Thymus (tissue), 11 donors: ENCODE measurements at regions not wholly inside any gene's neighbourhood (a gene's known extent, or its start where the extent isn't known, plus 50 kb on each side); places are given as distances from the start of the nearest gene placed in this dataset.
"Not testable (repeated sequence)": the region's sequence is repeated elsewhere in the genome, so short reads cannot be mapped to it uniquely, and the experiment has no call there.

Source experiments
- DNase-seq, 9 donors: peaks; one replicate each; pipeline ENCODE4 v3.0.0-alpha.2; 2013; ENCODE audit warnings: low spot score in 9 of 9, low read depth in 6 of 9, missing footprints in 1 of 9
- H3K27ac ChIP-seq, 2 donors: one replicate each; pipeline ENCODE4 v1.5.1; 2013; ENCODE audit warnings: control low read depth in 1 of 2, low read depth in 1 of 2, low read length in 1 of 2, mild to moderate bottlenecking in 1 of 2, moderate library complexity in 1 of 2
- H3K27me3 ChIP-seq, 2 donors: one replicate each; pipeline ENCODE4 v1.5.1; 2013; ENCODE audit warnings: low read length in 1 of 2; ENCODE audit not compliant: control insufficient read depth in 2 of 2, insufficient read depth in 1 of 2
- H3K36me3 ChIP-seq, 2 donors: one replicate each; pipeline ENCODE4 v1.5.1; 2013; ENCODE audit warnings: low read length in 1 of 2, mild to moderate bottlenecking in 1 of 2, moderate library complexity in 1 of 2; ENCODE audit not compliant: control insufficient read depth in 2 of 2, insufficient read depth in 2 of 2
- H3K4me1 ChIP-seq, 2 donors: one replicate each; pipeline ENCODE4 v1.5.1; 2013; ENCODE audit warnings: low read length in 2 of 2; ENCODE audit not compliant: control insufficient read depth in 2 of 2, insufficient read depth in 2 of 2
- H3K4me3 ChIP-seq, 2 donors: one replicate each; pipeline ENCODE4 v1.5.1; 2013; ENCODE audit warnings: low read length in 2 of 2, control low read depth in 1 of 2, mild to moderate bottlenecking in 1 of 2
- H3K9me3 ChIP-seq, 2 donors: one replicate each; pipeline ENCODE4 v1.5.1; 2013; ENCODE audit warnings: low read length in 1 of 2, mild to moderate bottlenecking in 1 of 2; ENCODE audit not compliant: control insufficient read depth in 2 of 2, insufficient read depth in 1 of 2
- WGBS: extraction: QIAGEN DNeasy Blood & Tissue Kit; methylation state at CpG from one replicate; pipeline ENCODE4 v1.1.7; 2013; 5-methylcytosine and 5-hydroxymethylcytosine counted together
- donor health status: healthy.

GRCh38 chr17:62322313-62322712 is 58.0 kb upstream of the EFCAB3 start:
- Histone ChIP-seq H3K9me3 (no peaks in the 10 kb centered on the region), H3K27me3 (no peaks in the 10 kb centered on the region), H3K27ac (no peak overlapping the region), H3K4me3 (no peak overlapping the region), H3K36me3 (no peaks in the 10 kb centered on the region), H3K4me1 (no peaks in the 10 kb centered on the region)
- DNase-seq, result no peak
- WGBS, result 95% methylated on average over 7 of the region's 7 CpGs

GRCh38 chr17:62321451-62321850 is 58.9 kb upstream of the EFCAB3 start:
- H3K27ac ChIP-seq, result no peak overlapping the region
- WGBS, result 77% methylated on average over 1 of the region's 1 CpG
- no peak for DNase-seq
- H3K27me3 ChIP-seq, result no peaks in the 10 kb centered on the region
- no peaks in the 10 kb centered on the region for H3K36me3 ChIP-seq
- no peaks in the 10 kb centered on the region for H3K4me1 ChIP-seq
- no peak overlapping the region for H3K4me3 ChIP-seq
- H3K9me3 ChIP-seq, result no peaks in the 10 kb centered on the region

GRCh38 chr17:62319846-62320245 is 60.5 kb upstream of the EFCAB3 start:
- Histone ChIP-seq H3K36me3 (no peaks in the 10 kb centered on the region), H3K27ac (no peak overlapping the region), H3K9me3 (no peaks in the 10 kb centered on the region), H3K4me3 (no peak overlapping the region), H3K27me3 (no peaks in the 10 kb centered on the region), H3K4me1 (no peaks in the 10 kb centered on the region)
- DNase-seq, result no peak
- 86% methylated on average over 1 of the region's 1 CpG for WGBS

GRCh38 chr17:62309396-62309795 is 71.0 kb upstream of the EFCAB3 start:
- Histone ChIP-seq H3K27me3 (no peaks in the 10 kb centered on the region), H3K4me3 (no peak overlapping the region), H3K27ac (no peak overlapping the region), H3K4me1 (no peaks in the 10 kb centered on the region), H3K9me3 (no peaks in the 10 kb centered on the region), H3K36me3 (no peaks in the 10 kb centered on the region)
- no peak for DNase-seq

GRCh38 chr17:62307196-62307595 is 73.2 kb upstream of the EFCAB3 start:
- H3K4me1 ChIP-seq, result no peaks in the 10 kb centered on the region
- H3K4me3 ChIP-seq, result no peak overlapping the region
- WGBS, result 69% methylated on average over 2 of the region's 2 CpGs
- no peaks in the 10 kb centered on the region for H3K27me3 ChIP-seq
- no peak overlapping the region for H3K27ac ChIP-seq
- DNase-seq, result no peak
- no peaks in the 10 kb centered on the region for H3K9me3 ChIP-seq
- H3K36me3 ChIP-seq, result no peaks in the 10 kb centered on the region

- H3K27me3 ChIP-seq, result no peaks in the 10 kb centered on the region
- no peak overlapping the region for H3K27ac ChIP-seq
- H3K4me3 ChIP-seq, result no peak overlapping the region
- H3K4me1 ChIP-seq, result no peaks in the 10 kb centered on the region
- no peak for DNase-seq
- no peaks in the 10 kb centered on the region for H3K36me3 ChIP-seq
- no peaks in the 10 kb centered on the region for H3K9me3 ChIP-seq
These were observed 76.9 kb upstream of the EFCAB3 start for GRCh38 chr17:62303476-62303875.

GRCh38 chr17:62300697-62301096 is 79.7 kb upstream of the EFCAB3 start:
- DNase-seq, result no peak
- no peaks in the 10 kb centered on the region for H3K36me3 ChIP-seq
- WGBS, result 92% methylated on average over 4 of the region's 4 CpGs
- H3K4me3 ChIP-seq, result no peak overlapping the region
- H3K27me3 ChIP-seq, result no peaks in the 10 kb centered on the region
- H3K27ac ChIP-seq, result no peak overlapping the region
- no peaks in the 10 kb centered on the region for H3K4me1 ChIP-seq
- H3K9me3 ChIP-seq, result no peaks in the 10 kb centered on the region

GRCh38 chr17:62275290-62275689 is 105.1 kb upstream of the EFCAB3 start:
- H3K4me3 ChIP-seq, DNase-seq, H3K9me3 ChIP-seq, H3K27ac ChIP-seq, H3K36me3 ChIP-seq, H3K27me3 ChIP-seq, H3K4me1 ChIP-seq: not testable (repeated sequence)
- 97% methylated on average over 14 of the region's 14 CpGs for WGBS

GRCh38 chr17:62268361-62268760 is 112.0 kb upstream of the EFCAB3 start:
- DNase-seq, H3K36me3 ChIP-seq, H3K4me1 ChIP-seq, H3K27me3 ChIP-seq, H3K27ac ChIP-seq, H3K9me3 ChIP-seq, H3K4me3 ChIP-seq: not testable (repeated sequence)
- WGBS, result 92% methylated on average over 7 of the region's 12 CpGs

GRCh38 chr17:62264974-62265373 is 115.4 kb upstream of the EFCAB3 start:
- H3K4me1 ChIP-seq, H3K27ac ChIP-seq, H3K36me3 ChIP-seq, H3K9me3 ChIP-seq, DNase-seq, H3K4me3 ChIP-seq, H3K27me3 ChIP-seq: not testable (repeated sequence)
- no CpG with 5 or more reads among the region's 15 CpGs for WGBS
